ENCODE measurements at regions not wholly inside any gene's neighbourhood (a gene's known extent, or its start where the extent isn't known, plus 50 kb on each side); places are given as distances from the start of the nearest gene placed in this dataset.

GRCh38 chr3:176286476-176287085 is 910.7 kb downstream of the TBL1XR1 start:
- H3K4me3 ChIP-seq (ENCODE audit: low read depth, low read length): no peak overlapping the region
- in situ Hi-C loops (cut with HindIII; ENCODE audit: low sequenced_read_pairs): no loop called here
- TF ChIP-seq CTCF (IDR thresholded peaks at IDR 0.05; ENCODE audit: low read depth, low read length): no peak
- DNase-seq (ENCODE audit: low read depth, low spot score): peak; percentile 6

- no peak for DNase-seq (ENCODE audit: low read depth, low spot score)
- in situ Hi-C loops (cut with HindIII; ENCODE audit: low sequenced_read_pairs): no loop called here
- TF ChIP-seq CTCF (IDR thresholded peaks at IDR 0.05; ENCODE audit: low read depth, low read length): no peak
- H3K4me3 ChIP-seq (ENCODE audit: low read depth, low read length): no peak overlapping the region
Measured at GRCh38 chr3:176275538-176275937, 921.7 kb downstream of the TBL1XR1 start.

- no peak for DNase-seq (ENCODE audit: low read depth, low spot score)
- no peak for TF ChIP-seq CTCF (IDR thresholded peaks at IDR 0.05; ENCODE audit: low read depth, low read length)
- no peak overlapping the region for H3K4me3 ChIP-seq (ENCODE audit: low read depth, low read length)
- in situ Hi-C loops (cut with HindIII; ENCODE audit: low sequenced_read_pairs): no loop called here
Measured at GRCh38 chr3:176275113-176275512, 922.2 kb downstream of the TBL1XR1 start.

- no peak overlapping the region for H3K4me3 ChIP-seq (ENCODE audit: low read depth, low read length)
- DNase-seq (ENCODE audit: low read depth, low spot score): no peak
- in situ Hi-C loops (cut with HindIII; ENCODE audit: low sequenced_read_pairs): no loop called here
- no peak for TF ChIP-seq CTCF (IDR thresholded peaks at IDR 0.05; ENCODE audit: low read depth, low read length)
Measured at GRCh38 chr3:176274161-176274560, 923.1 kb downstream of the TBL1XR1 start.

GRCh38 chr3:176262071-176262470 is 935.2 kb downstream of the TBL1XR1 start:
- no peak overlapping the region for H3K4me3 ChIP-seq (ENCODE audit: low read depth, low read length)
- no peak for DNase-seq (ENCODE audit: low read depth, low spot score)
- TF ChIP-seq CTCF (IDR thresholded peaks at IDR 0.05; ENCODE audit: low read depth, low read length): no peak
- in situ Hi-C loops (cut with HindIII; ENCODE audit: low sequenced_read_pairs): no loop called here

GRCh38 chr3:176247191-176247590 is 950.1 kb downstream of the TBL1XR1 start:
- no peak for DNase-seq (ENCODE audit: low read depth, low spot score)
- H3K4me3 ChIP-seq (ENCODE audit: low read depth, low read length): no peak overlapping the region
- in situ Hi-C loops (cut with HindIII; ENCODE audit: low sequenced_read_pairs): no loop called here
- no peak for TF ChIP-seq CTCF (IDR thresholded peaks at IDR 0.05; ENCODE audit: low read depth, low read length)

- no peak overlapping the region for H3K4me3 ChIP-seq (ENCODE audit: low read depth, low read length)
- TF ChIP-seq CTCF (IDR thresholded peaks at IDR 0.05; ENCODE audit: low read depth, low read length): no peak
- in situ Hi-C loops (cut with HindIII; ENCODE audit: low sequenced_read_pairs): no loop called here
- no peak for DNase-seq (ENCODE audit: low read depth, low spot score)
Measured at GRCh38 chr3:176219970-176220369, 977.3 kb downstream of the TBL1XR1 start.
